Keratinocyte (primary cell): ENCODE measurements at regions not wholly inside any gene's neighbourhood (a gene's known extent, or its start where the extent isn't known, plus 50 kb on each side); places are given as distances from the start of the nearest gene placed in this dataset.

Source experiments
- DNase-seq: peaks from one replicate; pipeline ENCODE4 v3.0.0-alpha.2; 2011; ENCODE audit warnings: low read depth, missing footprints, low spot score
- FAIRE-seq: peaks from 2 replicates; lab custom pipeline; 2011; peaks lifted over from hg19 to GRCh38; lab: Jason Lieb, UNC
- H2AFZ ChIP-seq: 2 replicates; pipeline ENCODE4 v1.6.0; 2012; ENCODE audit warnings: low read length, control low read depth, inconsistent platforms; ENCODE audit not compliant: control insufficient read depth
- H3K27ac ChIP-seq: 2 replicates; pipeline ENCODE4 v1.5.1; 2011; ENCODE audit warnings: low read length; ENCODE audit not compliant: control insufficient read depth, insufficient read depth
- H3K27me3 ChIP-seq: 3 replicates; pipeline ENCODE4 v1.6.0; 2011; ENCODE audit warnings: low read length; ENCODE audit not compliant: control insufficient read depth, insufficient read depth; ENCODE audit errors: extremely low read depth
- H3K36me3 ChIP-seq, 2 experiments: 2 replicates in 1 of 2; 3 replicates in 1 of 2; pipeline ENCODE4 v1.5.1; 2011; ENCODE audit warnings: low read length in 2 of 2, mild to moderate bottlenecking in 1 of 2; ENCODE audit not compliant: control insufficient read depth in 2 of 2, insufficient read depth in 2 of 2; ENCODE audit errors: extremely low read depth in 1 of 2
- H3K4me1 ChIP-seq: 3 replicates; pipeline ENCODE4 v1.5.1; 2011; ENCODE audit warnings: low read length; ENCODE audit not compliant: control insufficient read depth, insufficient read depth; ENCODE audit errors: extremely low read depth
- H3K4me2 ChIP-seq: 3 replicates; pipeline ENCODE4 v1.6.0; 2011; ENCODE audit warnings: low read depth, low read length; ENCODE audit not compliant: control insufficient read depth, insufficient read depth; ENCODE audit errors: extremely low read depth
- H3K4me3 ChIP-seq, 3 experiments: fragments of 200-600 bp in 1 of 3; sonication (generic) in 1 of 3; 2 replicates in 2 of 3; 3 replicates in 1 of 3; pipeline ENCODE4 v1.5.1; 2011 to 2016; ENCODE audit warnings: low read length in 3 of 3, mild to moderate bottlenecking in 3 of 3, control low read depth in 2 of 3, inconsistent platforms in 1 of 3, low read depth in 1 of 3, mixed read lengths in 1 of 3, mixed run types in 1 of 3, moderate library complexity in 1 of 3; ENCODE audit not compliant: control insufficient read depth in 2 of 3, insufficient read depth in 2 of 3; ENCODE audit errors: extremely low read depth in 1 of 3
- H3K79me2 ChIP-seq: 2 replicates; pipeline ENCODE4 v1.6.0; 2012; ENCODE audit warnings: low read length; ENCODE audit not compliant: control insufficient read depth, insufficient read depth
- H3K9ac ChIP-seq: 3 replicates; pipeline ENCODE4 v1.6.0; 2011; ENCODE audit warnings: low read length; ENCODE audit not compliant: control insufficient read depth, insufficient read depth; ENCODE audit errors: extremely low read depth
- H3K9me1 ChIP-seq: 3 replicates; pipeline ENCODE4 v1.6.0; 2011; ENCODE audit warnings: low read length; ENCODE audit not compliant: control insufficient read depth, insufficient read depth; ENCODE audit errors: extremely low read depth
- H3K9me3 ChIP-seq: 2 replicates; pipeline ENCODE4 v1.5.1; 2012; ENCODE audit warnings: low read depth, low read length; ENCODE audit not compliant: control insufficient read depth
- H4K20me1 ChIP-seq: 3 replicates; pipeline ENCODE4 v1.6.0; 2011; ENCODE audit warnings: low read length; ENCODE audit not compliant: control insufficient read depth, insufficient read depth; ENCODE audit errors: extremely low read depth
- CTCF ChIP-seq, 3 experiments: IDR thresholded peaks in 1 of 3; conservative IDR thresholded peaks in 1 of 3; optimal IDR thresholded peaks in 1 of 3; 2 replicates in 2 of 3; 3 replicates in 1 of 3; pipeline versions ENCODE3 to v1.5.1; 2011; ENCODE audit warnings: low read length in 3 of 3, mild to moderate bottlenecking in 3 of 3, moderate library complexity in 2 of 3, control low read depth in 1 of 3, inconsistent platforms in 1 of 3; ENCODE audit not compliant: insufficient read depth in 2 of 3; ENCODE audit errors: extremely low read depth in 1 of 3
- EZH2 ChIP-seq: IDR thresholded peaks from one replicate; pipeline ENCODE4 v1.6.1; 2012; ENCODE audit warnings: inconsistent platforms, mild to moderate bottlenecking, low read length, moderate library complexity
- dilution Hi-C: fragments of 300-500 bp; cut with MboI; formaldehyde crosslinking; loops from one replicate; pipeline ENCODE4 v1.7.0; 2020; ENCODE audit warnings: low sequenced_read_pairs; ENCODE audit not compliant: extremely low pct_ligation_motif_present

DNA sequence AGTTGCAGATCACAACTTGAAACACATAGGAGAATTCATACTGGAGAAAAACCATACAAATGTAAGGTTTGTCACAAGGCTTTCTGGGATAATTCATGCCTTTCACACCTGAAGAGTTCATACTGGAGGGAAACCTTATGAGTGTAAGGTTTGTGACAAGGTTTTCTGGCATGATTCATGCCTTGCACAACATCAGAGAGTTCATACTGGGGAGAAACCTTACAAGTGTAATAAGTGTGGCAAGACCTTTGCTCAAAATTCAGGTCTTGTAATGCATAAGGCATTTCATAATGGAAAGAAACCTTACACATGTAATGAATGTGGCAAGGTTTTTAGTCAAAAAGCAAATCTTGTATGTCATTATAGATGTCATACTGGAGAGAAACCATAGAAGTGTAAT is 58.8 kb upstream of the ENPEP start:
- H2AFZ ChIP-seq: no peak overlapping the region
- dilution Hi-C loops: no loop called here
- no peaks in the 10 kb centered on the region for H3K36me3 ChIP-seq
- no peaks in the 10 kb centered on the region for H3K9me1 ChIP-seq
- no peak overlapping the region for H3K4me2 ChIP-seq
- no peaks in the 10 kb centered on the region for H3K79me2 ChIP-seq
- DNase-seq (no peak), FAIRE-seq (no peak)
- H3K27ac ChIP-seq: no peak overlapping the region
- H3K9ac ChIP-seq: no peak overlapping the region
- TF ChIP-seq EZH2 (no peak), CTCF (optimal IDR thresholded peaks at IDR 0.05 in 1 of 3, IDR thresholded peaks at IDR 0.05 in 1 of 3, conservative IDR thresholded peaks at IDR 0.05 in 1 of 3; ENCODE audit: extremely low read depth in 1 of 3, insufficient read depth in 2 of 3, low read length in 3 of 3) (no peak)
- no peaks in the 10 kb centered on the region for H3K9me3 ChIP-seq
- H4K20me1 ChIP-seq: no peaks in the 10 kb centered on the region
- no peak overlapping the region for H3K4me3 ChIP-seq
- H3K4me1 ChIP-seq: no peaks in the 10 kb centered on the region
- H3K27me3 ChIP-seq: no peaks in the 10 kb centered on the region

DNA sequence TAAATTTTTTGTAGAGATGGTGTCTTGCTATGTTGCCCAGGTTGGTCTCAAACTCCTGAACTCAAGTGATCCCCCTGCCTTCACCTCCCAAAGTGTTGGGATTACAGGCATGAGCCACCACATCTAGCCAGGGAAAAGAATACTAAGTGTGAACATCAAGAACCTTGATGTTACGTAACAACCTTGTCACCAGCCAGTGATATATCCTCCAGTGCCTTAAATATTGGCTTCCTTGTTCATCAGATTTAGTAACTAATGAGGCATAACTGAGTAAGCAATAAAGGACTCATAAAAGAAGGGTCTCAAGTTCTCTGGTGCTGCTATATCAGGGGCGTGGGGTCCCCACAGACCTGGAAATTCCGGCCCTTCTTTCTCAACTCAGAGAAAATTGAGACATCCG is 60.5 kb upstream of the ENPEP start:
- no peak overlapping the region for H2AFZ ChIP-seq
- H3K9me3 ChIP-seq: no peaks in the 10 kb centered on the region
- dilution Hi-C loops: no loop called here
- H3K4me2 ChIP-seq: no peak overlapping the region
- H3K27ac ChIP-seq: no peak overlapping the region
- H3K4me1 ChIP-seq: no peaks in the 10 kb centered on the region
- no peak overlapping the region for H3K4me3 ChIP-seq
- H3K9ac ChIP-seq: no peak overlapping the region
- no peak for DNase-seq
- H3K79me2 ChIP-seq: no peaks in the 10 kb centered on the region
- no peaks in the 10 kb centered on the region for H3K9me1 ChIP-seq
- FAIRE-seq: no peak
- no peaks in the 10 kb centered on the region for H3K36me3 ChIP-seq
- TF ChIP-seq CTCF (optimal IDR thresholded peaks at IDR 0.05 in 1 of 3, IDR thresholded peaks at IDR 0.05 in 1 of 3, conservative IDR thresholded peaks at IDR 0.05 in 1 of 3; ENCODE audit: extremely low read depth in 1 of 3, insufficient read depth in 2 of 3, low read length in 3 of 3) (no peak), EZH2 (no peak)
- H4K20me1 ChIP-seq: no peaks in the 10 kb centered on the region
- no peaks in the 10 kb centered on the region for H3K27me3 ChIP-seq
